Erythroblast (primary cell): ENCODE measurements at regions not wholly inside any gene's neighbourhood (a gene's known extent, or its start where the extent isn't known, plus 50 kb on each side); places are given as distances from the start of the nearest gene placed in this dataset.
"Not testable (repeated sequence)": the region's sequence is repeated elsewhere in the genome, so short reads cannot be mapped to it uniquely, and the experiment has no call there.

ENCODE experiments used
- GATA1 ChIP-seq: IDR thresholded peaks from 2 replicates; pipeline ENCODE4 v1.6.1; 2011; ENCODE audit warnings: low read depth, mild to moderate bottlenecking, control low read depth, low read length, moderate library complexity
- POLR2A ChIP-seq: IDR thresholded peaks from 2 replicates; pipeline ENCODE4 v1.6.1; 2011; ENCODE audit warnings: mild to moderate bottlenecking, low read length

DNA sequence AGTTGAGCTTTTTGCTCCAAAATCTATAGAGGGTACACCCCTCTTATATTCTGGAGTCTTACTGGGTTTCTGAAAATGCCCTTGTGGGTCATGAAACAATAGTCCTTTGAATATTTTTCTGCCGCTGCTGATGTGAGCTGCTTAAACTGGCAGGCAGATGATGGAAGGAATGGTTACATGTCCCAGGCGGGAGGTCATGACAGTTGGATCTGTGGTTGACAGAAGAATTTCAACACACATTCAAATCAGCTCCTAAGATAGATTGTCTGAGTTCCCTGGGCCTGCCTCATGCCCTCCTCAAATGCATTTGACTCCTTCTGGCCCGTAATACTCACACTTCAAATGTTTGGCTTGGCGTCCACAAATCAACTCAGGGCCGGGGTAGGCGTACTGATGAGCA is 105.0 kb upstream of the IKBKE start:
- not testable (repeated sequence) for TF ChIP-seq POLR2A, GATA1
